Kidney (tissue), 13 donors: ENCODE measurements at regions not wholly inside any gene's neighbourhood (a gene's known extent, or its start where the extent isn't known, plus 50 kb on each side); places are given as distances from the start of the nearest gene placed in this dataset.

ENCODE experiments used
- DNase-seq, 5 donors: peaks; one replicate each; pipeline ENCODE4 v3.0.0-alpha.2; 2013 to 2020
- FAIRE-seq: peaks from 2 replicates; lab custom pipeline; 2012; peaks lifted over from hg19 to GRCh38; lab: Jason Lieb, UNC
- H3K27ac ChIP-seq, 2 donors: one replicate each; pipeline ENCODE4 v1.7.0; 2013; ENCODE audit warnings: low read depth in 2 of 2, low read length in 2 of 2, inconsistent platforms in 1 of 2
- H3K27me3 ChIP-seq: one replicate; pipeline ENCODE4 v1.7.1; 2013; ENCODE audit warnings: low read length, inconsistent platforms; ENCODE audit not compliant: control insufficient read depth, insufficient read depth
- H3K36me3 ChIP-seq, 3 donors: one replicate each; pipeline versions ENCODE4 v1.7.0 to v1.7.1; 2013; ENCODE audit warnings: low read length in 3 of 3, control low read depth in 1 of 3, inconsistent platforms in 1 of 3; ENCODE audit not compliant: insufficient read depth in 3 of 3, control insufficient read depth in 2 of 3
- H3K4me1 ChIP-seq, 3 donors: one replicate each; pipeline versions ENCODE4 v1.7.0 to v1.7.1; 2013; ENCODE audit warnings: low read length in 3 of 3, inconsistent platforms in 1 of 3, low read depth in 1 of 3; ENCODE audit not compliant: control insufficient read depth in 2 of 3, insufficient read depth in 2 of 3
- H3K4me3 ChIP-seq, 3 donors: one replicate each; pipeline versions ENCODE4 v1.7.0 to v1.8.1; 2013; ENCODE audit warnings: low read length in 3 of 3, control low read depth in 1 of 3, inconsistent platforms in 1 of 3
- H3K9ac ChIP-seq, 3 donors: one replicate each; pipeline versions ENCODE4 v1.7.0 to v1.7.1; 2013; ENCODE audit warnings: low read length in 3 of 3, control low read depth in 1 of 3, inconsistent platforms in 1 of 3
- H3K9me3 ChIP-seq, 3 donors: one replicate each; pipeline versions ENCODE4 v1.7.0 to v1.7.1; 2013; ENCODE audit warnings: low read length in 3 of 3, control low read depth in 1 of 3, inconsistent platforms in 1 of 3; ENCODE audit not compliant: control insufficient read depth in 2 of 3, insufficient read depth in 1 of 3
- intact Hi-C: fragments of 100-400 bp; cut with DNase I; formaldehyde crosslinking; loops from one replicate; pipeline ENCODE4 v1.11.1; 2022
- TF ChIP-seq, protein P1 (sequence below): IDR thresholded peaks from 3 replicates; pipeline ENCODE4 v1.5.1; 2012; ENCODE audit warnings: mild to moderate bottlenecking, moderate library complexity, borderline replicate concordance; ENCODE audit not compliant: insufficient read depth; ENCODE audit errors: extremely low read depth
- donor health status: control.
- donor health status: control.
- donor health status: control.
- donor health status: control.
- donor health status: control.
- donor health status: DM: yes; HTN: yes; CAD: no.
- donor health status: Normal renal cell carcinoma (clear cell type).

DNA sequence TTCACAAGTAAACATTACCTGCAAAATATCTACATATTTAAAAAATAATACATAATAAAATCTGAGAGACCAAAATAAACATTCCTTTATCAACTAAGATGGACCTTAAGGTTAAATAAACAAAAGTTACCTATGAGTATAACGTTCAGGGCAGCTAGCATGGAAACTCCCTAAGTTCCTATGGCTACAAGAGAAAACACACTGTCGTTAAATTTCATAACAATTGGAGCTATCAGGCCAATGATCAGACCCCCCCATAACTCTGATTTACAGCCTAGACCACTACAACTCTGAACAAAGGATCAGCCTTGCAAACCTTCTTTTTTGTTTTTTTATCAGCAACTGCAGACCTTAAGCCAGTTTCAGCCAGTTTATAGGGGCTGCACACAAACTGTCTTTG is 1418.4 kb downstream of the PCDH18 start:
- TF ChIP-seq, protein P1, sequence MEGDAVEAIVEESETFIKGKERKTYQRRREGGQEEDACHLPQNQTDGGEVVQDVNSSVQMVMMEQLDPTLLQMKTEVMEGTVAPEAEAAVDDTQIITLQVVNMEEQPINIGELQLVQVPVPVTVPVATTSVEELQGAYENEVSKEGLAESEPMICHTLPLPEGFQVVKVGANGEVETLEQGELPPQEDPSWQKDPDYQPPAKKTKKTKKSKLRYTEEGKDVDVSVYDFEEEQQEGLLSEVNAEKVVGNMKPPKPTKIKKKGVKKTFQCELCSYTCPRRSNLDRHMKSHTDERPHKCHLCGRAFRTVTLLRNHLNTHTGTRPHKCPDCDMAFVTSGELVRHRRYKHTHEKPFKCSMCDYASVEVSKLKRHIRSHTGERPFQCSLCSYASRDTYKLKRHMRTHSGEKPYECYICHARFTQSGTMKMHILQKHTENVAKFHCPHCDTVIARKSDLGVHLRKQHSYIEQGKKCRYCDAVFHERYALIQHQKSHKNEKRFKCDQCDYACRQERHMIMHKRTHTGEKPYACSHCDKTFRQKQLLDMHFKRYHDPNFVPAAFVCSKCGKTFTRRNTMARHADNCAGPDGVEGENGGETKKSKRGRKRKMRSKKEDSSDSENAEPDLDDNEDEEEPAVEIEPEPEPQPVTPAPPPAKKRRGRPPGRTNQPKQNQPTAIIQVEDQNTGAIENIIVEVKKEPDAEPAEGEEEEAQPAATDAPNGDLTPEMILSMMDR = no peak
- Histone ChIP-seq H3K4me1 (no peaks in the 10 kb centered on the region), H3K4me3 (no peak overlapping the region), H3K27ac (no peak overlapping the region), H3K9me3 (no peaks in the 10 kb centered on the region), H3K27me3 (no peaks in the 10 kb centered on the region), H3K9ac (no peak overlapping the region), H3K36me3 (no peaks in the 10 kb centered on the region)
- intact Hi-C loops = no loop called here
- no peak for FAIRE-seq
- no peak for DNase-seq

DNA sequence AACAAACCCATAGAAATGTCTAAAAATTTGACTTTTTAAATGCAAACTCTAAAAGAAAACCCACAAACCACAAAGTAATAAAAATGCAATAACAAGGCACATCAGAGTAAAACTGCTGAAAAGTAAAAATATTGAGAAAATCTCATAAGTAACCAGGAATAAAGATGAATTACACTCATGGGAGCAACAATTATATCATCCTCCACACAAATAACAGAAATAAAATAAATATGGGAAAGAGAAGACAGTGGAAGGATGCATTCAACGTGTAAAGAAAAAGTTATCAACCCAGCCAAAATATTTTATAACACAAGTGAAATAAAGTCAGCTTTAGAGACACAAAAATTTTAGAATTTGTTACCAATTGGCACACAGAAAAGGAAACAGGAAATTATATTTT is 1420.2 kb downstream of the PCDH18 start:
- Histone ChIP-seq H3K9ac (no peak overlapping the region), H3K27ac (no peak overlapping the region), H3K36me3 (no peaks in the 10 kb centered on the region), H3K9me3 (no peaks in the 10 kb centered on the region), H3K27me3 (no peaks in the 10 kb centered on the region), H3K4me1 (no peaks in the 10 kb centered on the region), H3K4me3 (no peak overlapping the region)
- intact Hi-C loops = no loop called here
- FAIRE-seq = no peak
- DNase-seq = no peak
- TF ChIP-seq, protein P1 = no peak

DNA sequence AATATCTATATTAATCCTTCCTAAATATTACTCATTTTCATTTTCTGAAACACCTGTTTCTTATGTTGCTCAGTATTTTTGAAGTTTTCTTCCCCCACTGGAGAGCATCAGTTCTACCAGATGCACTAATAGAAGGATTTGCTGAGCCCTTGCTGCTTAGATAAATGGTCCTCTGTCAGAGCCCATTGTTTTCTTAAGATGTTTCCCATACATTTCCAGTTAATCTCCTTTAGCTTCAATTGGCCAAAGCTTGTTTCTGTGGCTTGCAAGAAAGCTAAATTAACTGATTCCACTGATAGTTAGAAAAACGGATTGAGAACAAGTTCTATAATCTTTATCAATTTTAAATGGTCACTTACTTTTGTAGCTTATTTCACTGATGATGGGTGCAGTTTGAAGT is 1425.5 kb downstream of the PCDH18 start:
- Histone ChIP-seq H3K36me3 (no peaks in the 10 kb centered on the region), H3K27ac (no peak overlapping the region), H3K9me3 (no peaks in the 10 kb centered on the region), H3K9ac (no peak overlapping the region), H3K27me3 (no peaks in the 10 kb centered on the region), H3K4me1 (no peaks in the 10 kb centered on the region), H3K4me3 (no peak overlapping the region)
- TF ChIP-seq, protein P1 = no peak
- intact Hi-C loops = no loop called here
- FAIRE-seq (no peak), DNase-seq (no peak)

DNA sequence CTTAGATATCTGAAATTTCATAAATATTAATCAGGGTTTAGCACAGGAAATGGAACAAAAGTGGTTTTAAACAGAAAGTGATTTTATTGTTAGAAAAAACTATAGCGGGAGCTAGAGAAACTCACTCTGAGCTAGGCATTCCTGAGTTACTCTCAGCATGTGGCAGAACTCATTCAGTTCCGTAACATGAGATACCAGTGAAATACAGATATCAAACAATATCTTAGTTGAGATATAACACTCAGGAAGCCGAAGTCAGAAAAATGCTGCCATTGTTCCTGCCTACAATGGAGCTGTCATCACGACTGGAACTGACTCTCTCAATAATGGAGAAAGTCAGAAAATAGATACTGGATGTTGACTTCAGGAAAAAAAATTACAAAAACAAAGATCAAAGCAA is 1428.7 kb downstream of the PCDH18 start:
- H3K4me1 ChIP-seq = no peaks in the 10 kb centered on the region
- DNase-seq (no peak), FAIRE-seq (no peak)
- no peaks in the 10 kb centered on the region for H3K9me3 ChIP-seq
- no peak overlapping the region for H3K27ac ChIP-seq
- intact Hi-C loops = no loop called here
- no peaks in the 10 kb centered on the region for H3K27me3 ChIP-seq
- no peak overlapping the region for H3K4me3 ChIP-seq
- H3K9ac ChIP-seq = no peak overlapping the region
- H3K36me3 ChIP-seq = no peaks in the 10 kb centered on the region
- TF ChIP-seq, protein P1 = no peak
